ENCODE measurements at regions not wholly inside any gene's neighbourhood (a gene's known extent, or its start where the extent isn't known, plus 50 kb on each side); places are given as distances from the start of the nearest gene placed in this dataset.

- no peak for DNase-seq (ENCODE audit: low read depth, low spot score)
- TF ChIP-seq CTCF (IDR thresholded peaks at IDR 0.05; ENCODE audit: insufficient read depth, low read length, missing control alignments), result no peak
- CTCF ChIA-PET, result no interaction called here
- POLR2A ChIA-PET, result no interaction called here
- no peak overlapping the region for H3K4me3 ChIP-seq (ENCODE audit: low read depth, low read length)
These were observed 982.2 kb downstream of the PCDH7 start for GRCh38 chr4:31702326-31702725.

GRCh38 chr4:31714238-31714637 is 994.1 kb downstream of the PCDH7 start:
- TF ChIP-seq CTCF (IDR thresholded peaks at IDR 0.05; ENCODE audit: insufficient read depth, low read length, missing control alignments), result no peak
- POLR2A ChIA-PET, result no interaction called here
- CTCF ChIA-PET, result no interaction called here

GRCh38 chr4:31715302-31715701 is 995.1 kb downstream of the PCDH7 start:
- no peak for DNase-seq (ENCODE audit: low read depth, low spot score)
- H3K4me3 ChIP-seq (ENCODE audit: low read depth, low read length), result no peak overlapping the region
- TF ChIP-seq CTCF (IDR thresholded peaks at IDR 0.05; ENCODE audit: insufficient read depth, low read length, missing control alignments), result no peak
- POLR2A ChIA-PET, result no interaction called here
- CTCF ChIA-PET, result no interaction called here

More at GRCh38 chr4:31714238-31714637, 994.1 kb downstream of the PCDH7 start:
- DNase-seq (ENCODE audit: low read depth, low spot score), result no peak
- no peak overlapping the region for H3K4me3 ChIP-seq (ENCODE audit: low read depth, low read length)

GRCh38 chr4:31727030-31727429 is 1006.9 kb downstream of the PCDH7 start:
- ChIA-PET POLR2A (no interaction called here), CTCF (no interaction called here)
- no peak for DNase-seq (ENCODE audit: low read depth, low spot score)
- no peak overlapping the region for H3K4me3 ChIP-seq (ENCODE audit: low read depth, low read length)
- TF ChIP-seq CTCF (IDR thresholded peaks at IDR 0.05; ENCODE audit: insufficient read depth, low read length, missing control alignments), result no peak

- H3K4me3 ChIP-seq (ENCODE audit: low read depth, low read length), result no peak overlapping the region
- TF ChIP-seq CTCF (IDR thresholded peaks at IDR 0.05; ENCODE audit: insufficient read depth, low read length, missing control alignments), result no peak
- no peak for DNase-seq (ENCODE audit: low read depth, low spot score)
- ChIA-PET CTCF (no interaction called here), POLR2A (no interaction called here)
These were observed 1014.8 kb downstream of the PCDH7 start for GRCh38 chr4:31735004-31735403.

GRCh38 chr4:31737419-31737818 is 1017.2 kb downstream of the PCDH7 start:
- ChIA-PET CTCF (no interaction called here), POLR2A (no interaction called here)
- H3K4me3 ChIP-seq (ENCODE audit: low read depth, low read length), result no peak overlapping the region
- DNase-seq (ENCODE audit: low read depth, low spot score), result no peak
- TF ChIP-seq CTCF (IDR thresholded peaks at IDR 0.05; ENCODE audit: insufficient read depth, low read length, missing control alignments), result no peak
